IPS-15b (cell line): ENCODE measurements at regions not wholly inside any gene's neighbourhood (a gene's known extent, or its start where the extent isn't known, plus 50 kb on each side); places are given as distances from the start of the nearest gene placed in this dataset.
A peak's percentile ranks its signal among the peaks of the same experiment; 100 is the strongest.

Experiments used
- H3K27me3 ChIP-seq: one replicate; pipeline ENCODE4 v1.6.1; 2013; ENCODE audit warnings: low read length; ENCODE audit not compliant: control insufficient read depth, insufficient read depth
- H3K36me3 ChIP-seq: one replicate; pipeline ENCODE4 v1.6.1; 2013; ENCODE audit warnings: low read length; ENCODE audit not compliant: control insufficient read depth, insufficient read depth
- H3K4me1 ChIP-seq: one replicate; pipeline ENCODE4 v1.6.1; 2013; ENCODE audit warnings: mild to moderate bottlenecking, low read length; ENCODE audit not compliant: control insufficient read depth, insufficient read depth
- H3K4me3 ChIP-seq: one replicate; pipeline ENCODE4 v1.5.1; 2013; ENCODE audit warnings: low read depth, low read length
- H3K9ac ChIP-seq: one replicate; pipeline ENCODE4 v1.6.1; 2013; ENCODE audit warnings: low read depth, mild to moderate bottlenecking, low read length
- H3K9me3 ChIP-seq: one replicate; pipeline ENCODE4 v1.6.1; 2013; ENCODE audit warnings: mild to moderate bottlenecking, low read length; ENCODE audit not compliant: control insufficient read depth, insufficient read depth

- no peaks in the 10 kb centered on the region for H3K27me3 ChIP-seq
- H3K4me3 ChIP-seq, result no peak overlapping the region
- H3K36me3 ChIP-seq, result no peaks in the 10 kb centered on the region
- peaks cover 12% of the 10 kb centered on the region for H3K4me1 ChIP-seq
- no peak overlapping the region for H3K9ac ChIP-seq
- H3K9me3 ChIP-seq, result no peaks in the 10 kb centered on the region
Observed at GRCh38 chr6:138550346-138550767, 51.1 kb upstream of the NHSL1 start.

GRCh38 chr6:138554146-138554545 is 54.9 kb upstream of the NHSL1 start:
- peaks cover 16% of the 10 kb centered on the region for H3K4me1 ChIP-seq
- no peaks in the 10 kb centered on the region for H3K27me3 ChIP-seq
- no peak overlapping the region for H3K9ac ChIP-seq
- H3K9me3 ChIP-seq, result no peaks in the 10 kb centered on the region
- H3K4me3 ChIP-seq, result no peak overlapping the region
- H3K36me3 ChIP-seq, result no peaks in the 10 kb centered on the region

GRCh38 chr6:138555421-138555988 is 56.2 kb upstream of the NHSL1 start:
- Histone ChIP-seq H3K27me3 (no peaks in the 10 kb centered on the region), H3K4me1 (peaks cover 20% of the 10 kb centered on the region), H3K4me3 (no peak overlapping the region), H3K9me3 (no peaks in the 10 kb centered on the region), H3K36me3 (no peaks in the 10 kb centered on the region), H3K9ac (peak overlapping the region; percentile 4)

GRCh38 chr6:138557147-138557546 is 57.9 kb upstream of the NHSL1 start:
- H3K9me3 ChIP-seq, result no peaks in the 10 kb centered on the region
- no peak overlapping the region for H3K4me3 ChIP-seq
- H3K4me1 ChIP-seq, result peaks cover 24% of the 10 kb centered on the region
- H3K36me3 ChIP-seq, result no peaks in the 10 kb centered on the region
- no peak overlapping the region for H3K9ac ChIP-seq
- no peaks in the 10 kb centered on the region for H3K27me3 ChIP-seq

- no peak overlapping the region for H3K9ac ChIP-seq
Observed at GRCh38 chr6:138559143-138559542, 59.8 kb upstream of the NHSL1 start.

GRCh38 chr6:138560130-138560860 is 61.0 kb upstream of the NHSL1 start:
- Histone ChIP-seq H3K4me3 (no peak overlapping the region), H3K36me3 (no peaks in the 10 kb centered on the region), H3K4me1 (peaks cover 14% of the 10 kb centered on the region), H3K9me3 (no peaks in the 10 kb centered on the region), H3K27me3 (no peaks in the 10 kb centered on the region), H3K9ac (no peak overlapping the region)

More at GRCh38 chr6:138559143-138559542, 59.8 kb upstream of the NHSL1 start:
- H3K4me1 ChIP-seq, result peaks cover 24% of the 10 kb centered on the region
- no peak overlapping the region for H3K4me3 ChIP-seq
- H3K9me3 ChIP-seq, result no peaks in the 10 kb centered on the region
- H3K27me3 ChIP-seq, result no peaks in the 10 kb centered on the region
- no peaks in the 10 kb centered on the region for H3K36me3 ChIP-seq

- Histone ChIP-seq H3K9ac (no peak overlapping the region), H3K27me3 (no peaks in the 10 kb centered on the region), H3K36me3 (no peaks in the 10 kb centered on the region), H3K4me1 (peaks cover 8% of the 10 kb centered on the region), H3K9me3 (no peaks in the 10 kb centered on the region), H3K4me3 (no peak overlapping the region)
Observed at GRCh38 chr6:138562691-138563090, 63.4 kb upstream of the NHSL1 start.

- Histone ChIP-seq H3K4me3 (no peak overlapping the region), H3K9ac (no peak overlapping the region), H3K27me3 (no peaks in the 10 kb centered on the region), H3K4me1 (peaks cover 8% of the 10 kb centered on the region), H3K36me3 (no peaks in the 10 kb centered on the region), H3K9me3 (no peaks in the 10 kb centered on the region)
Observed at GRCh38 chr6:138563231-138563630, 63.9 kb upstream of the NHSL1 start.

GRCh38 chr6:138563650-138564049 is 64.4 kb upstream of the NHSL1 start:
- Histone ChIP-seq H3K9me3 (no peaks in the 10 kb centered on the region), H3K4me3 (no peak overlapping the region), H3K4me1 (peaks cover 8% of the 10 kb centered on the region), H3K27me3 (no peaks in the 10 kb centered on the region), H3K36me3 (no peaks in the 10 kb centered on the region), H3K9ac (no peak overlapping the region)

- no peaks in the 10 kb centered on the region for H3K36me3 ChIP-seq
- H3K4me3 ChIP-seq, result no peak overlapping the region
- no peaks in the 10 kb centered on the region for H3K9me3 ChIP-seq
- H3K4me1 ChIP-seq, result peaks cover 8% of the 10 kb centered on the region
- no peak overlapping the region for H3K9ac ChIP-seq
- no peaks in the 10 kb centered on the region for H3K27me3 ChIP-seq
Observed at GRCh38 chr6:138564170-138564721, 65.0 kb upstream of the NHSL1 start.

GRCh38 chr6:138567052-138567451 is 67.8 kb upstream of the NHSL1 start:
- no peaks in the 10 kb centered on the region for H3K9me3 ChIP-seq
- no peaks in the 10 kb centered on the region for H3K36me3 ChIP-seq
- no peaks in the 10 kb centered on the region for H3K27me3 ChIP-seq
- no peak overlapping the region for H3K4me3 ChIP-seq
- no peak overlapping the region for H3K9ac ChIP-seq
- peaks cover 23% of the 10 kb centered on the region for H3K4me1 ChIP-seq

GRCh38 chr6:138568997-138569396 is 69.7 kb upstream of the NHSL1 start:
- Histone ChIP-seq H3K4me3 (no peak overlapping the region), H3K27me3 (no peaks in the 10 kb centered on the region), H3K4me1 (peaks cover 24% of the 10 kb centered on the region), H3K9me3 (no peaks in the 10 kb centered on the region), H3K9ac (no peak overlapping the region), H3K36me3 (no peaks in the 10 kb centered on the region)
